ENCODE measurements at regions not wholly inside any gene's neighbourhood (a gene's known extent, or its start where the extent isn't known, plus 50 kb on each side); places are given as distances from the start of the nearest gene placed in this dataset.

GRCh38 chr1:73326663-73327062 lies 871.3 kb downstream of the LRRIQ3 start:
- TF ChIP-seq ARNTL (CRISPR knock-in tag; IDR thresholded peaks at IDR 0.05; ENCODE audit: borderline replicate concordance, low read depth) (no peak), PATZ1 (CRISPR knock-in tag; IDR thresholded peaks at IDR 0.05; ENCODE audit: borderline replicate concordance) (no peak), TCF4 (CRISPR knock-in tag; IDR thresholded peaks at IDR 0.05; ENCODE audit: borderline replicate concordance) (no peak), ZNF8 (CRISPR knock-in tag; IDR thresholded peaks at IDR 0.05) (no peak)
